ENCODE measurements at regions not wholly inside any gene's neighbourhood (a gene's known extent, or its start where the extent isn't known, plus 50 kb on each side); places are given as distances from the start of the nearest gene placed in this dataset.

GRCh38 chr7:53672681-53673080 lies 637.2 kb downstream of the POM121L12 start (continued):
- TF ChIP-seq HDAC6 (IDR thresholded peaks at IDR 0.05; ENCODE audit: unreplicated experiment) = no peak

GRCh38 chr7:53675835-53676234 lies 640.4 kb downstream of the POM121L12 start:
- BruUV-seq (replicated peaks) = no TSS peak
- CTCF ChIA-PET = no interaction called here
- Histone ChIP-seq H3K27me3 (replicated peaks in 1 of 2; ENCODE audit: control insufficient read depth in 2 of 2, insufficient read depth in 2 of 2, low read length in 1 of 2) (no peaks in the 10 kb centered on the region), H3K9me3 (replicated peaks; ENCODE audit: control insufficient read depth, insufficient read depth, low read length) (no peaks in the 10 kb centered on the region), H3K36me3 (ENCODE audit: control insufficient read depth in 2 of 2, insufficient read depth in 2 of 2, low read length in 1 of 2) (no peaks in the 10 kb centered on the region), H3K79me2 (ENCODE audit: control insufficient read depth, insufficient read depth, low read length) (no peaks in the 10 kb centered on the region), H3K27ac (ENCODE audit: control insufficient read depth, insufficient read depth) (no peak overlapping the region), H4K20me1 (ENCODE audit: control insufficient read depth, insufficient read depth) (no peaks in the 10 kb centered on the region), H2AFZ (ENCODE audit: control insufficient read depth, low read depth, low read length) (no peak overlapping the region), H3K4me2 (ENCODE audit: control insufficient read depth, insufficient read depth) (no peak overlapping the region), H3K4me3 (no peak overlapping the region), H3K9ac (ENCODE audit: control insufficient read depth, insufficient read depth, low read length) (no peak overlapping the region), H3K4me1 (ENCODE audit: control insufficient read depth, insufficient read depth, low read length) (no peaks in the 10 kb centered on the region)
- RAD21 ChIA-PET (ENCODE audit: unreplicated experiment) = no interaction called here
- intact Hi-C loops (cut with micrococcal nuclease; ENCODE audit: unreplicated experiment) = no loop called here
- FAIRE-seq (no peak), ATAC-seq (no peak), DNase-seq (ENCODE audit: low read depth, low spot score) (no peak)
- in situ Hi-C loops (cut with MboI) = no loop called here
- SMC1A ChIA-PET (ENCODE audit: uncharacterized antibody, unreplicated experiment) = no interaction called here
- 25% methylated on average over 1 of the region's 1 CpG for WGBS (ENCODE audit: insufficient coverage, insufficient replicate concordance, low lambda C conversion rate, missing lambda C conversion rate)
- POLR2A ChIA-PET = no interaction called here
- no peak for TF ChIP-seq RBBP5 (conservative IDR thresholded peaks at IDR 0.05)
- no peak for TF ChIP-seq ZZZ3 (IDR thresholded peaks at IDR 0.05; ENCODE audit: control insufficient read depth, insufficient read length, low read depth)
- no peak for TF ChIP-seq SIN3A (IDR thresholded peaks at IDR 0.05; ENCODE audit: low read depth, low read length)
- no peak for TF ChIP-seq FOXK2 (IDR thresholded peaks at IDR 0.05)
- TF ChIP-seq SKIL (IDR thresholded peaks at IDR 0.05; ENCODE audit: low read depth, poor library complexity, severe bottlenecking) = no peak
- TF ChIP-seq, protein P1, sequence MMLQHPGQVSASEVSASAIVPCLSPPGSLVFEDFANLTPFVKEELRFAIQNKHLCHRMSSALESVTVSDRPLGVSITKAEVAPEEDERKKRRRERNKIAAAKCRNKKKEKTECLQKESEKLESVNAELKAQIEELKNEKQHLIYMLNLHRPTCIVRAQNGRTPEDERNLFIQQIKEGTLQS (IDR thresholded peaks at IDR 0.05; ENCODE audit: borderline replicate concordance, extremely low read depth, low read depth, low read length) = no peak
- TF ChIP-seq, protein P2, sequence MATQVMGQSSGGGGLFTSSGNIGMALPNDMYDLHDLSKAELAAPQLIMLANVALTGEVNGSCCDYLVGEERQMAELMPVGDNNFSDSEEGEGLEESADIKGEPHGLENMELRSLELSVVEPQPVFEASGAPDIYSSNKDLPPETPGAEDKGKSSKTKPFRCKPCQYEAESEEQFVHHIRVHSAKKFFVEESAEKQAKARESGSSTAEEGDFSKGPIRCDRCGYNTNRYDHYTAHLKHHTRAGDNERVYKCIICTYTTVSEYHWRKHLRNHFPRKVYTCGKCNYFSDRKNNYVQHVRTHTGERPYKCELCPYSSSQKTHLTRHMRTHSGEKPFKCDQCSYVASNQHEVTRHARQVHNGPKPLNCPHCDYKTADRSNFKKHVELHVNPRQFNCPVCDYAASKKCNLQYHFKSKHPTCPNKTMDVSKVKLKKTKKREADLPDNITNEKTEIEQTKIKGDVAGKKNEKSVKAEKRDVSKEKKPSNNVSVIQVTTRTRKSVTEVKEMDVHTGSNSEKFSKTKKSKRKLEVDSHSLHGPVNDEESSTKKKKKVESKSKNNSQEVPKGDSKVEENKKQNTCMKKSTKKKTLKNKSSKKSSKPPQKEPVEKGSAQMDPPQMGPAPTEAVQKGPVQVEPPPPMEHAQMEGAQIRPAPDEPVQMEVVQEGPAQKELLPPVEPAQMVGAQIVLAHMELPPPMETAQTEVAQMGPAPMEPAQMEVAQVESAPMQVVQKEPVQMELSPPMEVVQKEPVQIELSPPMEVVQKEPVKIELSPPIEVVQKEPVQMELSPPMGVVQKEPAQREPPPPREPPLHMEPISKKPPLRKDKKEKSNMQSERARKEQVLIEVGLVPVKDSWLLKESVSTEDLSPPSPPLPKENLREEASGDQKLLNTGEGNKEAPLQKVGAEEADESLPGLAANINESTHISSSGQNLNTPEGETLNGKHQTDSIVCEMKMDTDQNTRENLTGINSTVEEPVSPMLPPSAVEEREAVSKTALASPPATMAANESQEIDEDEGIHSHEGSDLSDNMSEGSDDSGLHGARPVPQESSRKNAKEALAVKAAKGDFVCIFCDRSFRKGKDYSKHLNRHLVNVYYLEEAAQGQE (IDR thresholded peaks at IDR 0.05; ENCODE audit: low read depth, low read length) = no peak
- TF ChIP-seq, protein P3, sequence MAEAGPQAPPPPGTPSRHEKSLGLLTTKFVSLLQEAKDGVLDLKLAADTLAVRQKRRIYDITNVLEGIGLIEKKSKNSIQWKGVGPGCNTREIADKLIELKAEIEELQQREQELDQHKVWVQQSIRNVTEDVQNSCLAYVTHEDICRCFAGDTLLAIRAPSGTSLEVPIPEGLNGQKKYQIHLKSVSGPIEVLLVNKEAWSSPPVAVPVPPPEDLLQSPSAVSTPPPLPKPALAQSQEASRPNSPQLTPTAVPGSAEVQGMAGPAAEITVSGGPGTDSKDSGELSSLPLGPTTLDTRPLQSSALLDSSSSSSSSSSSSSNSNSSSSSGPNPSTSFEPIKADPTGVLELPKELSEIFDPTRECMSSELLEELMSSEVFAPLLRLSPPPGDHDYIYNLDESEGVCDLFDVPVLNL (IDR thresholded peaks at IDR 0.05; ENCODE audit: low read depth, low read length) = no peak
- TF ChIP-seq, protein P4, sequence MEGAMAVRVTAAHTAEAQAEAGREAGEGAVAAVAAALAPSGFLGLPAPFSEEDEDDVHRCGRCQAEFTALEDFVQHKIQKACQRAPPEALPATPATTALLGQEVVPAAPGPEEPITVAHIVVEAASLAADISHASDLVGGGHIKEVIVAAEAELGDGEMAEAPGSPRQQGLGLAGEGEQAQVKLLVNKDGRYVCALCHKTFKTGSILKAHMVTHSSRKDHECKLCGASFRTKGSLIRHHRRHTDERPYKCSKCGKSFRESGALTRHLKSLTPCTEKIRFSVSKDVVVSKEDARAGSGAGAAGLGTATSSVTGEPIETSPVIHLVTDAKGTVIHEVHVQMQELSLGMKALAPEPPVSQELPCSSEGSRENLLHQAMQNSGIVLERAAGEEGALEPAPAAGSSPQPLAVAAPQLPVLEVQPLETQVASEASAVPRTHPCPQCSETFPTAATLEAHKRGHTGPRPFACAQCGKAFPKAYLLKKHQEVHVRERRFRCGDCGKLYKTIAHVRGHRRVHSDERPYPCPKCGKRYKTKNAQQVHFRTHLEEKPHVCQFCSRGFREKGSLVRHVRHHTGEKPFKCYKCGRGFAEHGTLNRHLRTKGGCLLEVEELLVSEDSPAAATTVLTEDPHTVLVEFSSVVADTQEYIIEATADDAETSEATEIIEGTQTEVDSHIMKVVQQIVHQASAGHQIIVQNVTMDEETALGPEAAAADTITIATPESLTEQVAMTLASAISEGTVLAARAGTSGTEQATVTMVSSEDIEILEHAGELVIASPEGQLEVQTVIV (IDR thresholded peaks at IDR 0.05; ENCODE audit: borderline replicate concordance, partially characterized antibody) = no peak
- TF ChIP-seq JUNB (IDR thresholded peaks at IDR 0.05) = no peak
- TF ChIP-seq RCOR1 (conservative IDR thresholded peaks at IDR 0.05; ENCODE audit: low read depth, low read length) = no peak
- TF ChIP-seq ZNF217 (IDR thresholded peaks at IDR 0.05) = no peak
- TF ChIP-seq POLR2A (IDR thresholded peaks at IDR 0.05; ENCODE audit: low read depth, low read length) = no peak
- TF ChIP-seq KLF5 (IDR thresholded peaks at IDR 0.05; ENCODE audit: partially characterized antibody) = no peak
- no peak for TF ChIP-seq CBX3 (IDR thresholded peaks at IDR 0.05; ENCODE audit: borderline replicate concordance, low read depth)

All from GM12878 (cell line).